Dermis microvascular lymphatic vessel endothelial cell (primary cell): ENCODE measurements at regions not wholly inside any gene's neighbourhood (a gene's known extent, or its start where the extent isn't known, plus 50 kb on each side); places are given as distances from the start of the nearest gene placed in this dataset.

Experiments
- DNase-seq, 2 donors: peaks; one replicate each; pipeline versions ENCODE4 v3.0.0 to v3.0.0-alpha.2; 2010; ENCODE audit warnings: low read depth in 2 of 2

DNA sequence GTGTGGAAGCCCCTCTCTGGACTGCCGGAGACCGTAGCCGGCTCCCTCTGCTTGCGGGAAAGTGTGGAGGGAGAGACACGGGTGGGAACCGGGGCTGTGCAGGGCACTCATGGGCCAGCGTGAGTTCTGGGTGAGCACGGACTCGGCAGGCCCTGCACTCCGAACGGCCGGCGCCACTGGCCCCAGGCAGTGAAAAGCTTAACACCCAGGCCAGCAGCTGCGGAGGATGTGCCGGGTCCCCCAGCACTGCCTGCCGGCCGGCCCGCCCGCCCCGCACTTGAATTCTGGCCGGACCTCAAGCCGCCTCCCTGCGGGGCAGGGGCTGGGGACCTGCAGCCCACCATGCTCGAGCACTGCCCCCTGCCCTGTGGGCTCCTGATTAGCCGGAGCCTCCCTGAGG, 147.0 kb downstream of the FGF9 start:
- no peak for DNase-seq

DNA sequence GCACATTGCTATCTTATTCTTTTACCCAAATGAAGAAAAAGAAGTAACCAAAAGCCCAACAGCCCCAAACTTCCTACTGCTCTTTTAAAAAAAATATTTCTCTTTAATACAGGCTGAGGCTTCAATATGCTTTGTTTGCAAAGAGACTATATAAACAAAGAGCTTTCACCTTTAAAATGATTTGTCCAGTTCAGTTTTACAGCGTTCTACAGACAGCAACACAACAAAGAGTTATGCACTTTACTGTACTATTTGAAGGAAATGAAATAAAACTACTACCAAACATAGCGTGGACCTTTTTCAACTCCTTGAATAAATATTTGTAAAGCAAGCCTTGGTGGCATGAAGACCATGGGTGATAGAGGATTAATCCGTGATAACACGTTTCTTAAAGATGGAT, 151.2 kb downstream of the FGF9 start:
- DNase-seq = no peak

DNA sequence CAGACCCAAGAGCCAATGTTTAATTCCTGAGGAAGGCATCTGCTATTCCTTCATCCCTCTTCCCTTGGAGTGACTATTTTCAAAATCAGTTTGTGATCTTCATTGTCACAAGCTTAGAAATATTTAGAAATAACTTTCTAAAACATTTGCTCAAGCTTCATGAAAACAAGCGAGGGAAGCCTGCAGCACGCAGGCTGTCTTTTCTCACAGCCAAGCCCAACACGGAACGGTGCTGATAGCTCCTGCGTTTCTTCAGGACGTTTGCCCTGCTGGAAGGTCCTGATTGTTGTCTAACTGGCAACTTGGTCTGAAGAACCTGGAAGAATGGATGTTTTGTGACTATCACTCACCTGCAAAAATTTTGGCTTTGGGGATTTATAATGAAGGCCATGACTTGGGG, 152.5 kb downstream of the FGF9 start:
- DNase-seq = no peak

DNA sequence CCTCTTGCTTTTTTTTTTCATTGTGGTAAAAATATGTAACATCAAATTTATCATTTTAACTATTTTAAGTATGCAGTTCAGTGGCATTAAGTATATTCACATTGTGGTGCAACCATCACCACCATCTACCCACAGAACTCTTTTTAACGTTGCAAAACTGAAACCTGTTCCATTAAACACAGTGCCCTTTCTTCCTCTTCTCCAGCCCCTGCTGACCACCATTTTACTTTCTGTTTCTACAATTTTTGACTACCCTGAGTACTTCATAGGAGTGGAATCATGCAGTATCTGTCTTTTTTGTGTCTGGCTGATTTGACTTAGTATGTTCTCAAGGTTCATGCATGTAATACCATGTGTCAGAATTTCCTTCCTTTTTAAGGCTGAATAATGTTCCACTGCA, 153.1 kb downstream of the FGF9 start:
- no peak for DNase-seq

DNA sequence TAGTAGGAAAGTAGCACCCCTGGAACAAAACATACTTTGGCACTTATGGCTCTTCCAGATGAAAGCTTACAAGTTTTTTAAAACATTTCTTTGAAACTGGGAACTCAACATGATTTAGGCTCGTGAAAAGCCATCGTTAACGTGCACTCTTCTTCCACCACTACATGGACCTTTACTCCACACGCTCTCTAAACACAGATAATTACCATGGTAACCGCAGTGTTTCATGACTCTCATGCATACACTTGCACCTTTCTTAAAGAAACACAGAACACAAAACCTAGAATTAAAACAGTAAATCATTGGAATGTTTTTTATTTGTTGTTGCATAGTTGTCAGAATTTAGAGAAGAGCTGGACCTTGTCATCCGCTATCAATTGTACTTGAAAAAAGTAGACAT, 154.3 kb downstream of the FGF9 start:
- DNase-seq = no peak

DNA sequence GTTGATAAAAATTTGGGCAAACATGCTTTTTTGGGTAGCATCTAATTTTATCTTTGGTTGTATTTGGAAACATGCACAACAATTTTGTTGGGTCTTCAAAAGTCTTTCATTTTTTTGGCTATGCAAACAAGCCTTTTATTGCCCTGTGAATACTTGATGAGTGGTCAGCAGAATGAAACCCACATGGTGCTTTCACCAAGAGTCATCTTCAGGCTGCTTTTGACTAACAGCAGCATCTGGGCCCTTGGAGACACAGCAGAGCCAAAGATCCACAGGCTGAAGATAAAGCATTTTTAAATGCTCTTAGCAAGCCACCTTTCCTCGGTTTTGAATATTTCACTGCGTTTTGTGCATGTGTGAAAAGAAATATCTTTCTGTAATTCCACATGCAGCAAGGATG, 154.9 kb downstream of the FGF9 start:
- DNase-seq = no peak

DNA sequence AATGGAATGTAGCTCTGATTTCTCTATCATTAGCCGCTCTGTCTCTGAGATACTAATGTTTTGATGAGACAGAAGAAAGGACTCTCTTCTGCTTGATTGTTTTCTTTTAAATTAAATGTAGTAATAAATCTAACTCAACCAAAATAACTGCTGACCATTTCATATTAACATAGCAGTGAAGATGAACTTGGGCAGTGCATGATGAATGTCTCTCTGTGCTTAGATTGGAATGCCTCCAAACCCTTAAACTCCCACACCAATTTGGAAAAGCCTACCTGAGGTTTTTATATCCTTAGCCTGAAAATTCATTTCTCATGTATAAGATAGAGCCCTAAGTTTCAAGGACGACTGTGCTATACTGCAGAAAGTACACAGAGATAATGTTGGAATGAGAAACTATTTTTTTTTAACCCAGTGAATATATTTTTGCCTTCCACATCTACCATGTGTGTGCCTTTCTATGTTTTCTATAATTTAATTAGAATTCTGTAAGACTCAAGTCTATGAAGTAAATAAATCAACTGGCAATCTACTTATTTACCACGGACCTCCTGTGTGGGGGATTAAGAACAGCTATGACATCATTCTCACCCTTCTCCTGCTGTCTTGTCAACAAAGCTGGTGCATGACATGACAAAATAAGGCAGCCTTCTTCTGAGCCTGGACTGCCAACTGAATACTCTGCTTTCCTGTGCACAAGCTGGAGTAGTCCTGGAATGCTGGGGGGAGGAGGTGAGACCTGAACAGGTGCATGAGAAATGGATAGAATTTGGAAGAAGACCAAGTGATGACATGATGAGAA, 155.5 kb downstream of the FGF9 start:
- DNase-seq = no peak

DNA sequence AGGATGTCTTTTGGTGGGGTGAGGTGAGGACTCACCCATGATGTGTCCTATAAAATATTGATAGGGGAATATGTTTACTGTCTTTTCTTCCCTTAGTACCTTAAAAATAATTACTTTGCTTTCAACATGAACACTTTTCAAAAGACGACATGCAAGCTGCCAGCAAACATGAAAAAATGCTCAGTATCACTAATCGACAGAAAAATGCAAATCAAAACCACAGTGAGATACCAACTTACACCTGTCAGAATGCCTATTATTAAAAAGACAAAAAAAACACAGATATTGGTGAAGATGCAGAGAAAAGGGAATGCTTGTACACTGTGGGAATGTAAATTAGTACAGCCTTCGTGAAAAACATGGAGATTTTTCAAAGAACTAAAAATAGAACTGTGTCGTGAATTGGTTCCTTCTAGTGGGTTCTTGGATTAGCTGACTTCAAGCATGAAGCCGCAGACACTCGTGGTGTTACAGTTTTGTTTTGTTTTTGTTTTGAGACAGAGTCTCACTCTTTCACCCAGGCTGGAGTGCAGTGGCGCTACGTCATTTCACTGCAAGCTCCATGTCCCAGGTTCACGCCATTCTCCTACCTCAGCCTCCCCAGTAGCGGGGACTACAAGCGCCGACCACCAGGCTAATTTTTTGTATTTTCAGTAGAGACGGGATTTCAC, 160.9 kb downstream of the FGF9 start:
- no peak for DNase-seq

DNA sequence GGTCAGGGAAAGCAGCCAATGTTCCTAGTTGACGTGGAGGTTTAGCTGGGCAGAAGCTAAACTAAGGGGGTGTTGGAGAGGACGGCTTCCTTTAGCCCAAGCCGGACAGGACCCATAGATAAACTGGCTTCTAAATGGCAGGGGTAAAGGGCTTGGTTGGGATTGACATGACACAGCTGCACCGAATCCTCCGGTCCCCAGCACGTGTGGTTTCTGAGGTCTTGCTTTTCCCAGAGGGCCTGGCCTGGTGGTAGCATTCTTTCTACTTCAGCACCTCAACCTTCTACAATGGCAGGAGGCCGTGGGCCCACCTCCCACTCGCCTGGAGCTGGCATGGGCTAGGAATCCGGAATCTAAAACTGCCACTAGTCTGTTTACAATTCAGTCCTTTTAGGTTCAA, 163.0 kb downstream of the FGF9 start:
- DNase-seq = no peak

DNA sequence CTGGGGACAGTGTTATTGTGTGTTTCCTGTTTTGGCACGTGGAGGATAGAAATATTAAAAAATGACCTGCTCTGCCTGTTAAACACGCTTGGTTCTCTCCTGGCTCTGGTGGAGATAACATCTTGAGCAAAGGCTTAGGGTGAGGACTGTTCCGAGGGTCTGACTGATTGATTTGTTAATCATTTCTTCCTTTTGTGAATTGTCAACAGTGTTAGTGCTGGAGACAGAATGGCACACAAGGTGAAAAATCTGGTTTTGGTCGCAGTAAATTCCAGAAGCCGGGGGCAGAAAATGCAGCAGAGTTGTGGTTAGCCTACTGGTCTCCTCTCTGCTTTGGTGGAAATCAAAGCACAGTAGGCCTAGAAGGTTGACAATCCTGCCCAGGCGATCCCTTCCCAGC, 163.6 kb downstream of the FGF9 start:
- no peak for DNase-seq

DNA sequence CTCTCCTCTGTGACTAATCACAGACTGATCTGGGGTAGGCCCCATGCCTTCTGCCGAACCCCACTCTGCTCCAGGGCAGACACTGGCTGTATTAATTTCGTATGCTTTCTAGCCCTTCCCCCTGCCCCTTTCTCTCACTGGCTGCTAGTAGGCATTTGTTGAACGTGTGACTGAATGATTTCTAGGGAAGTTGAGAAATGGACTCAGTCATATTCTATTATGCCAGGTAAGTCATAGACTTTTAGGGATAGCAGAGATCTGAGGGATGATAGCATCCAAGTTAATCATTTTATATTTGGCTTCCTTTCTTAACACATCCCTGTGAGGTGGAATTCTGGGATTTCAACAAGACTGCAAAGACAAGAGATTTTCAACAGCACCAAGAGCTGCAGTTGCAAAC, 166.4 kb downstream of the FGF9 start:
- DNase-seq = no peak

DNA sequence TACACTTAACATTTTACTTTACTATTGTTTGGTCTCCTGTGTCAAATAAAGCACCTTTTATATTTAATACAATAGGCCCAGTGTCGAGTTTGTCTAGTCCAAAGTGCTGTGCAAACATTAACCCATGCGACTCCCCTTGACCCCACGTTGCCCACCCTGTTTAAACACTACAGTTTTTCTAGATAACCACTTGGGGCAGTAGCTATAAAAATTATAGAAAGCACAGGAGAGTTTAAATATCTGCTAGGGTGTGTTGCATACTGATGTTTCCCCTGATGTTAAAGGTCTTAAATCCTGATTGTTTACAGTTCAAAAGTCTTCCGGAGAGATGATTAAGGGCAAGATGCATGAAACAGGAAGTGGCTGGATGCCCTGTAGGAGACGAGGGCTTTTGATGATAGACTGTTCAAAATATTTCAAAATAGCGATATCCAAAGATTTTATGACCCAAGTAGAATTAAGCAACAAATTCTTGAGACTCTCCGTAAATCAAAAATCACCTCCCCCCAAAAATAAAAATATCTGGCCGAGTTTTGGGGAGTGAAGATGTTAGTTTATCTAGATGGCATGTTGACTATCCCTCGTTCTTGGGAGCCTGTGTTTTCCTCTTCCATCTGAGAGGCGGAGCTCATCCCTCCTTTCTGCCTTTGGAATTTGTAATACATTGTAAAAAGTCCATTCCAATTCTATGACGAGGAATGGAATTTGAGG, 167.1 kb downstream of the FGF9 start:
- DNase-seq = no peak

DNA sequence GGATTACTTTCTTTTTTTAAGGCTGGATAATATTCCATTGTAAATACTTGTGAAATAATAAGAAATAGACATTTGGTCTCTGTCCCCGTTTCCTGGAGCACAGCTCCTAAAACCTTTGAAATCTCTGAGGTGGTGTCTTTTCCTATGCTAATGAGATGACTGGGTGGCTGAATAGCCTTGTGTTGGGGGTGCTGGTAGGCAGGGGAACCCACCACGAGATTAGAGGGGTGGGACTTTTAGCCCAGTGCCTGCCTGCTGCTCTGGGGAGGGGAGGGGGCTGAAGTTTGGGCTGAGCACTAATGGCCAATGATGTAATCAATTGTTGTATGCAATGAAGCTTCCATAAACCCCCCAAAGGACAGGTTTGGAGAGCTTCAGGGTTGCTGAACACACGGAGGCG, 175.7 kb downstream of the FGF9 start:
- DNase-seq = no peak

DNA sequence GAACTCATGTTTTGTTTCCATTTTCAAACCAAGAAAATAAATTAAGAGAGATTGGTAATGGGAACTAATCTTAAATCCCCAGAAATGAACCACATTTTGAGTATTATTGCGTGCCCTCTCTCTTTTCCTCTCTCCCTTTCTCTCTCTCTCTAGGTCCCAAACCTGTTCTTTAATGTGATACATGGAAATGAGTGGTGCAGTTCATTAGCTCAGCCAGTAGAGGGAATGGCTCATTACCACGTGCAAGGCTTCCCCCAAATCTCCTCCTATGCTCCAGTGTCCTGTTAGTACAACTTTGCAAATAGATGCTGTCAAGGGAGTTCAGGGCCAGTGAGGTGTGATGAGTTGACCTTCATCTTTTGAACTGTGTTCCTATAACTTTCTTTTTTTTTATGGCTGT, 178.4 kb downstream of the FGF9 start:
- DNase-seq = no peak

DNA sequence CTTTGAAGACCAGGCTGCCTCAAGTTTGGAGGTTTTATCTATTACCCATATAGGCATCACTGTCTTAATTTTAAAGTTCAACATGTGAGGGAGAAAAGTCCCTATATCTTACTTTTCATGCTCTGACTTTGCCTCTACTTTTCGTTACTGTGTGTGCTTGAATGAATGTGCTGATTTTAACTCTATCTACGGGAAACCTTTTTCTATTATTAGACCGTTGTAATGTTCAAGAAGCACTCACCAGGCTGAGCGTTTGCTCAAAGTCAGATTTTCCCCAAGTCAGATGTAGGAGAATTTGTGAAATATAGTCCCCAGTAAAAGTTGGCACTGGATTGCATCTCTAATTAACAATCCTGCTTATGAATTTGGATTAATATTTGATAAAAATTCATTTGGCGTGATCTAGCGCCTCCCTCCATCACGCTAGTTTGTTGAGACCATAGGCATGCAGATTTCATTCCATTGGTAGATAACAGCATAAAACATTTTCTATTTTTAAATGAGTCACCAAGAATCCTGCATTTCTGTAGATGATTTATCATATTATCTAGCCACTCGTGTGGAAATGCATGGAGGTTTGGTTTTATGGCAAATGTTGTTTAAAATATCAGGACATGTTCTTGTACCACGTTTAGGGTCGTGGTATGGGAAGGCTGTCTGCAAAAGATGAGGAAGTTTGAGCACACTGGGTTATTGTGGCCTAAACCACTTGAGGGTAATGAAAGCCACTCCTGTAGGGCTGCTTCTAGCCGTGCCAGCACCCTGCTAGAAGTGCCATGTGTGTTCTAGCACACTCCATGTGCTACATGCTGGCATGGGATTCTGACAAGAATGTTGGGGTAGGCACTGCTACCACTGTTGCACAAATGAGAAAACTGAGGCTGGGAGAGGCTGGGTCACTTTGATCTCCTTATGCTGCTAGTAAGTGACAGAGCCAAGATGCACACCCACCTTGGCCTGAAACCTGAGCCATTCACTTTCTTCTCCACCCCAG, 179.4 kb downstream of the FGF9 start:
- no peak for DNase-seq

DNA sequence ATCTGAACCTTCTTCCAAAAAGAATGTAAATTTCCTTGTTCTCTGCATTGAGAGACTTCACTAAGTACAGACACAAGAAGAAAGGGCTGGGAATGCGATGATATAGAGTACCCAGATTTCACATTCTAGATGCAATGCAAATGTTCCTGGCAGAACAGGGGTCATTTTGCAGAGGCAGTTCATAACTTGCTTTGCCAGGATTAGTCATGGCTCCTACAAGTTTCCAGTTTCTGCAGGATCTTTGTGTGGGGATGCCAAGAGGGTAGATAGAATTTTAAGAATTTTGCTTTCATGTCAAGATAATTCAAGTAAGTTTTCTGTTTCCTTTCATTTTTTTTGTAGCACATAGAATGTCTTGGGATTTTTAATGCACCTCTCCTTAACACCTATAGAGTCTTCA, 181.2 kb downstream of the FGF9 start:
- no peak for DNase-seq

DNA sequence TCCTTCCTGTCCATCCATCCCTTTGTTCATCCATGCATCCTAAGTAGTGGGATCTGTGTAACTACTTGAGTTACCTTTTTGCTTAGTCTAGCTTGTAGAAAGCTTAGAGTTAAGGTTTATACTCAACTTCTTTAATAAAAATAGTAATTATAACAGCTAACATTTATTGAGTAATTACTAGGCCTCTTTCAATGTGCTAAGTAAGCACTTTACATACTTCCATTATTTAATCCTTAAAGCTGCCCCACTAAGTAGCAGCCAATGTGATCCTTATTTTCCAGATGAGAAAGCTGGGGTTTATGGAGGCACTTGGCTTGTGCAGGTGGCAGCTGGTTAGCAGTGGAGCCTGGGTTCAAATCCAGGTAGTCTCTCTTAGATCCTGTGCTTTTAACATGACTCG, 182.9 kb downstream of the FGF9 start:
- no peak for DNase-seq

DNA sequence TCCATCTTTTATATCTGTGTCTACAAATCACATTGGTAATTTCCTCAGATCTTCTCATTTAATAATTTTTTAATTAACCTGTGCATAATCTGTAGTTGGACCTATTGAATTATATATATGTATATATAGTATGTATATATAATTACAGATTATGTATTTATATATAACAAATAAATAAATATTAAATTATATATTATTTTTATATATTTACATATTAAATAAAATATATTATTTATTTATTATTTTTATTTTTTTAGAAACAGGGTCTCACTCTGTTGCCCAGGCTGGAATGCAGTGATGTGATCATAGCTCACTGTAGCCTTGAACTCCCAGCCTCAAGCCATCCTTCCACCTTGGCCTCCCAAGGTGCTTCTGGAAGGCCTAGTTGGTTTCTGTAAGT, 197.9 kb downstream of the FGF9 start:
- no peak for DNase-seq

DNA sequence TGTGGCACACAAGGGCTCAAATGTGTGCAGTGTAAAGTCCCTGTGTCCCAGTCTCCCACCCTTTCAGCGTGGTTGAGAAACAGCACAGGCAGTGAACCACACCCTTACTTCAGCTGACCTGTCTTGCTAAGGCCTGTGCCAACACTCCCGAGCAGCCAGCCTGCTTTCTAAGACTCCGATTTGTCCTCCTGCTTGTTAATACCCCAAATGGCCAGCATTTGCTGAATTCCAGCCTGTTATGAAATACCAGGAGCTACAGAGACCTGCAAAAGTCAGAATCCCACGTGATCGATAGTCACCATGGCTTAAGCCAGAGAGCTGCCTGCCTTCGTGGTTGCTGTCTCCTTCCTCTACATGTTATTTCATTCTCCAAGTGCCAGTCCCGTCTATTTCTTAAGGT, 200.5 kb downstream of the FGF9 start:
- DNase-seq = no peak

DNA sequence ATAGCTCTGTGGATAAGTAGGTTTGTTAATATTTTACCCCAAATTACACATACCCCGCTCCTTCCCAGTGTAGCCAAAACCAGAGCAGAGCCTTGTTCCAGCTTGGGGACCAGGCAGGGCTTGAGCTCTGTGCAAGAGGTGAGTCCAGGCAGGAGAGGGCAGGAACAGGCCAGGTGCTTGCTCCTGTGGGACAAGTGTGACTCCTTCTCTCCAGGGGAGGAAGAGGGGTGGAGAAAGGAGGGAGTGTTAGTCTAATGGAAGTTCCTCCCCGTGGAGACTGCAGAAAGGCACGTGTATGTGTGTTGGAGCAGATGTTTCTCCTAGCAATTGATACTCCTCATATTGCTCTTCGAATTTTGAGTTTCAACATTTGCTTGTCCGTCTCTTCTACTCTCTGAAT, 201.0 kb downstream of the FGF9 start:
- no peak for DNase-seq

DNA sequence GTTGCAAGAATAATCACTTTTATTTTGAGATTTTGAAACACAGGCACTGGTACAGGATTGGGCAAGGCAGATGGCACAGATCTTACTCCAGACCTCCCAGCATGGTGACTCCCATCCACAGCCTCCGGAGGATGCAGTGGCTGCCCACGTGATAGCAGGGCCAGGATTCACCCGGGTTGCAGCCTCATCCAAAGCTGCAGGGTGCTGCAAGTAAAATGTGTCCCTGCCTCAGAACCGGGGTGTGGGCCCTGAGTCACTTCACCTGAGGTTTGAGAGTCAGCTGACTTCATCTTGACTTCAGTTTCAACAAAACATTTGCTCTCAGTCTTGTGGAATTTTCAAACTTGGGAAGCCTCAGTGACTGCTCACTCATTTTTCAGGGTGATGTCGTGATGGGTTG, 201.9 kb downstream of the FGF9 start:
- no peak for DNase-seq

DNA sequence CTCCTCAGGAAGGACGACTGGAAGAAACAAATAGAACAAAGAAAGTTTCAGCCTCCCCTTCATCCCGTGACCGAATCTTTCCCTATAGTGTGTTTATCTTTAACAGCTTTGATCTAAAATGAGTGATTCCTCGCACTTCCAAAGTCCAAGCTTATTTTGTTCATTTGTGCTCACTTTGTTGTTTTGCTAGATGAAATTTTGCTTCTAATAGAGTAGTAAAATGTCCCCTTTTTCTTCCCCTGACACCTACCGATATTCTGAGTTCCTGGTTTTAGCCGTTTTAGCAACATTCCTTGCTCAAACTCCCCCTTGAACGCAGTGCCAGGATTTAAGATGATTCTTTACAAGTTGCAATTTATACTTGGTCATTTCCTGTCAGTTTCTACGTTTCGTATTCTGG, 204.2 kb downstream of the FGF9 start:
- DNase-seq = no peak
